Memory B cell (primary cell): ENCODE measurements at regions not wholly inside any gene's neighbourhood (a gene's known extent, or its start where the extent isn't known, plus 50 kb on each side); places are given as distances from the start of the nearest gene placed in this dataset.

Experiments used
- ATAC-seq: fragments of 150-1000 bp; cut with Tn5 transposase; 2 replicates; pipeline ENCODE4 v1.10.0; 2021; ENCODE audit warnings: low read depth, mild to moderate bottlenecking, moderate library complexity
- DNase-seq, 2 donors: peaks; one replicate each; pipeline ENCODE4 v3.0.0; 2022; ENCODE audit warnings: low spot score in 2 of 2
- H3K27ac Mint-ChIP-seq: one replicate; pipeline ENCODE4 v1.8.0; 2022; ENCODE audit warnings: mild to moderate bottlenecking, moderate library complexity, mixed read lengths
- H3K27me3 Mint-ChIP-seq: one replicate; pipeline ENCODE4 v1.8.0; 2022; ENCODE audit warnings: mixed read lengths
- H3K36me3 Mint-ChIP-seq: one replicate; pipeline ENCODE4 v1.8.0; 2022; ENCODE audit warnings: mild to moderate bottlenecking, mixed read lengths
- H3K4me1 Mint-ChIP-seq: one replicate; pipeline ENCODE4 v1.8.0; 2022; ENCODE audit warnings: mixed read lengths
- H3K4me3 Mint-ChIP-seq: one replicate; pipeline ENCODE4 v1.8.0; 2022; ENCODE audit warnings: mild to moderate bottlenecking, moderate library complexity, mixed read lengths
- H3K9me3 Mint-ChIP-seq: one replicate; pipeline ENCODE4 v1.8.0; 2022; ENCODE audit warnings: mixed read lengths

DNA sequence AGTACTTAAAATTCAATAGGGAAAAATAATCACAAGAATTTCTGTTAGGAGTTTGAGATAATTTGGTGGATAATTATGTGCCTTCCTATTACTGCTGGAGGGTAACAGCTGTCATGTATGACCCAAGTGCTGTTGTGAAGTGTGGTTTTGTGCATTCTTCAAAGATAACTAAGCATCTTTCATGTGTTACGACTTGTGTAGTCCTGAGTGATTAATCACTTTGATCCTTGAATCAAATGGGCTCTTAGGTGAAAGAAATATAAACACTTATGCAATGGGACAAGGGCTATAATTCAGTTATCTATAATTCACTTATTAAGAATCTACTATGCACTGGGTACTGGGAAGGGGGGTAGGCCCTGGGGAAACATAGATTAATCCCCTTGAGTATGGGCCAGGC is 89.0 kb downstream of the CH25H start:
- no peak overlapping the region for H3K27ac Mint-ChIP-seq
- H3K4me3 Mint-ChIP-seq, result no peak overlapping the region
- ATAC-seq (no peak), DNase-seq (no peak)
- peaks cover 1% of the 10 kb centered on the region for H3K9me3 Mint-ChIP-seq
- peaks cover under 1% of the 10 kb centered on the region for H3K4me1 Mint-ChIP-seq
- peaks cover 13% of the 10 kb centered on the region for H3K27me3 Mint-ChIP-seq
- H3K36me3 Mint-ChIP-seq, result no peaks in the 10 kb centered on the region

DNA sequence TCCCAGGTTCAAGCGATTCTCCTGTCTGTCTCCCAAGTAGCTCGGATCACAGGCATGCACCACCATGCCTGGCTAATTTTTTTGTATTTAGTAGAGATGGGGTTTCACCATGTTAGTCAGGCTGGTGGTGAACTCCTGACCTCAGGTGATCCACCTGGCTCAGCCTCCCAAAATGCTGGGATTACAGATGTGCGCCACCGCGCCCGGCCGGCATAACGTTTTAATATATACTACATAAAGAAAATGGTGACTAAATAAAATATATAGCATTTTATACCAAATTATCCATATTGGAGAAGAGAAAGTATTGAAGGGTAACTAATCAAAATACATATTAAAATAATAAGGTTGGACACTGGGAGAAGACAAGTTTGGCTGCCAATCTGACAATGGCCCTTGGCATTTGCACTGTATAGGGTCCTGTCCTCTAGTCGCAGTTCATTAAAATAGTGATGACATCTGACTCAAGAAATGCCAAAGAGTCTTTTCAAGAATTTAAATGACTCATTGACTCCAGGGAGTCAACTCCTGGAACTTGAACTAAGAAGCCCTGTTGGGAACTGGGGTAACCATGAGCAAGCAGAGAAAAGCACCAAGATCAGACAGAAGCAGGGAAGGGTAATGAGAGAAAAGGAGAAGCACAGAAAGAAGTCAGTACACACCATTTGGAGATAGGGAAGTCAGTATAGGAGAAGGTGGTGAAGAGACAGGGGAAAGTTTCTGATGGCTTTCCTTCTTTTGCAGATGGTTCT is 91.1 kb downstream of the CH25H start:
- H3K4me1 Mint-ChIP-seq, result no peaks in the 10 kb centered on the region
- no peak for ATAC-seq
- peaks cover 5% of the 10 kb centered on the region for H3K9me3 Mint-ChIP-seq
- no peak overlapping the region for H3K27ac Mint-ChIP-seq
- H3K4me3 Mint-ChIP-seq, result no peak overlapping the region
- H3K27me3 Mint-ChIP-seq, result peaks cover 13% of the 10 kb centered on the region
- no peak for DNase-seq
- H3K36me3 Mint-ChIP-seq, result no peaks in the 10 kb centered on the region

DNA sequence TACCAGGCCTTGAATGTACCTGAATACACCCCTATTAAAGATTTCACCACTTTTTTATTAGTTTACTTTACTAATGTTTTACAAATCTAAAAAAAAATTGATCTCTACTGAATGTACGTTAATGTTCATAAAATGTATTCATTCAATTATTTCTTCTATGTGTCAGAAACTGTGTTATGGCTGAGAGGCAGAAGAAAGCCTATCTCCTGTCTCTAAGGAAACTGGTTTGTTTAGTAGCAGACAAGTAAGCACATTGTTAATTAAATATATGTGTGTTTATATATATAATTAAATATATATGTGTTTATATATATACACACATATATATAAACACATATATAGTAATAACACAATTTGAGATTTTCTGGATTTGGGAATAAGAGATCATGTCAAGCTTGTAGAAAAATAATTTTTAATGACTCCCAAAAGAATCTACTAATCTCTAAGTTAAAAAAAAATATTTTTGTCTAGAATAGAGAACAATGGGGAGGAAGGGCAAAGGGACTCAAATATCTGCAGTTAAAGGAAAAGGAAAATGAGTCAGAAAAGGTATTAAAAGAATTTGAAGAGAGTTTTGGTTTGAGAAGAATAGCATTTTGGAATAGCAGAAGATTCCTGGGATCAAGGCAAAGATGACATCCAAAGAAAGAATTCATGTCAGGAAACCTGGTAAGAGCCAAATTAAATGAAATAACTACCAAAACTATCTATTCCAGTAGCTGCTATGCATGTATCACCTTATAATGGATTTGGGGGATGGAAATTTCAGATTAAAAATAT is 92.1 kb downstream of the CH25H start:
- Mint-ChIP-seq H3K4me3 (no peak overlapping the region), H3K27ac (no peak overlapping the region), H3K27me3 (peaks cover 13% of the 10 kb centered on the region), H3K4me1 (peaks cover 2% of the 10 kb centered on the region), H3K36me3 (no peaks in the 10 kb centered on the region), H3K9me3 (peaks cover 5% of the 10 kb centered on the region)
- no peak for ATAC-seq
- DNase-seq, result no peak

DNA sequence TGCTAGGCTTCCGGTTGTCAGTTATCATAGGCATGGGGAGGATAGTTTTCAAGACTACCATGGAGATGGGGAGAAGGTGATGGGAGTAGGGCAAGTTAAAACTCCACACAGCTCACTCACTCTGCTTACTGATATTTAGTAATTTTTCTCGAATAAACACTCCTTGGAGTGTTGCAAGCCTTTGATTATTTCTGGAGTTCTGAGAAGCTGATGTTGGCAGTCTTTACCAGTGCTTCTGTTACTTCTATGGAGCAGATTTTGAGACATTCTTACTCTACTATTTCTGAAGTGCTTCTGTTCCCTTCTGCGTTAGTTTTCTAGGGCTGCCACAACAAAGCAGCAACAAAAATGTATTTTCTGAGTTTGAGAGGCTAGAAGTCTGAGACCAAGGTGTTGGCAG is 104.4 kb downstream of the CH25H start:
- Mint-ChIP-seq H3K36me3 (peaks cover 2% of the 10 kb centered on the region), H3K27me3 (no peaks in the 10 kb centered on the region), H3K4me1 (peaks cover 5% of the 10 kb centered on the region), H3K27ac (no peak overlapping the region), H3K4me3 (no peak overlapping the region), H3K9me3 (no peaks in the 10 kb centered on the region)
- ATAC-seq, result no peak
- DNase-seq, result no peak

DNA sequence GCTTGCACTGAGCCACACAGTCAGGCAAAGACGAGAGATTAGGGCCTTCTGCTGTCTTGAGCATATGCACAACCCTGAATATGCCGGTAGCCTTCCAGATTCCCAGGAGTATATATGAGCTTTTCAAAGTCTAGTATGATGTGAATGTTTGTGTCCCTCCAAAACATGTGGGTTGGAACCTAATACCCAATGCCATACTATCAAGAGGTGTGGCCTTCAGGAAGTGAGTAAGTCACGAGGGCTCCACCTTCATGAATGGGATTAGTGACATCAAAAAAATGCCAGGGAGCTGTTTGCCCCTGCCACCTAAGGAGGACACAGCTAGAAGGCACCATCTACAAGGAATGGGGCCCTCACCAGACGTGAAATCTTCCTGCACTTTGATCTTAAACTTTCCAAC is 105.2 kb downstream of the CH25H start:
- ATAC-seq (no peak), DNase-seq (no peak)
- Mint-ChIP-seq H3K27me3 (no peaks in the 10 kb centered on the region), H3K4me3 (no peak overlapping the region), H3K36me3 (peaks cover 1% of the 10 kb centered on the region), H3K27ac (no peak overlapping the region), H3K9me3 (no peaks in the 10 kb centered on the region), H3K4me1 (peaks cover 5% of the 10 kb centered on the region)

DNA sequence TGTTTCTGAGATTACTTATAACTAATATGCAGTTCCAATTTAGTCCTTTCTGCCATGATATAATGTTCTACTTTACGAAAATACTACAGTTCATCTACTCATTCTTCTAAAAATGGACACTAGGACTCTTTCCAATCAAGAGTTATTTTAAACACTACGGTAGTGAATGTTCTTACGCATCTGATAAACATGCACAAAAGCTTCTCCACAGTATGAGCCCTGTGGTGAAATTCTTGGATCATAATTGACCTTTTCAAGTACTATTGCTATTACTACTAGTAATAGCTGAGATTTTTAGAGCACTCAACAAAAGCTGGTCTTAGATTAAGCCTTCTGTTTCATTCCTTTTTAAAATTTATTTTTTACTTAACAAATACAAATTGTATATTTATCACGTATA is 106.4 kb downstream of the CH25H start:
- H3K9me3 Mint-ChIP-seq, result no peaks in the 10 kb centered on the region
- DNase-seq (no peak), ATAC-seq (no peak)
- no peaks in the 10 kb centered on the region for H3K27me3 Mint-ChIP-seq
- no peak overlapping the region for H3K27ac Mint-ChIP-seq
- no peak overlapping the region for H3K4me3 Mint-ChIP-seq
- no peaks in the 10 kb centered on the region for H3K36me3 Mint-ChIP-seq
- H3K4me1 Mint-ChIP-seq, result peaks cover 5% of the 10 kb centered on the region

DNA sequence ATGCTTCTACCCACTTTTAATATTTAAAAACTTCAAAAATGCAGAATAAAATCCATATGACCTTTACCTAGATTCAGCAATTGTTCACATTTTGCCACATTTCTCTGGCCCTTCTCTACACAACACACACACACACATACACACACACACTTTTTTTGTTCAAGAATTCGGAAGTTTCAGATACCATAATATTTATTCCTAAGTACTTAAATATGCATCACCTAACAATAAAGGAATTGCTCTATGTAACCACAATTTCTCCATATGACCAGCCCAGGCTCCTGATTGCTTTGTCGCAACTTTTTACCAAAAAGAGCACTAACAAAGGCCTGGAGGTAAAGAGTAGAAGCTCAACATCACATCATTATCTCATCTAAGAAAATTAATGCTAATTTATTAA is 106.6 kb downstream of the FAS start:
- H3K4me3 Mint-ChIP-seq, result no peak overlapping the region
- DNase-seq (no peak), ATAC-seq (no peak)
- peaks cover 7% of the 10 kb centered on the region for H3K27me3 Mint-ChIP-seq
- H3K27ac Mint-ChIP-seq, result no peak overlapping the region
- H3K4me1 Mint-ChIP-seq, result peaks cover 5% of the 10 kb centered on the region
- H3K9me3 Mint-ChIP-seq, result no peaks in the 10 kb centered on the region
- H3K36me3 Mint-ChIP-seq, result no peaks in the 10 kb centered on the region

- peaks cover 7% of the 10 kb centered on the region for H3K27me3 Mint-ChIP-seq
- no peak for ATAC-seq
Observed at GRCh38 chr10:89095701-89096391, 105.2 kb downstream of the FAS start.

DNA sequence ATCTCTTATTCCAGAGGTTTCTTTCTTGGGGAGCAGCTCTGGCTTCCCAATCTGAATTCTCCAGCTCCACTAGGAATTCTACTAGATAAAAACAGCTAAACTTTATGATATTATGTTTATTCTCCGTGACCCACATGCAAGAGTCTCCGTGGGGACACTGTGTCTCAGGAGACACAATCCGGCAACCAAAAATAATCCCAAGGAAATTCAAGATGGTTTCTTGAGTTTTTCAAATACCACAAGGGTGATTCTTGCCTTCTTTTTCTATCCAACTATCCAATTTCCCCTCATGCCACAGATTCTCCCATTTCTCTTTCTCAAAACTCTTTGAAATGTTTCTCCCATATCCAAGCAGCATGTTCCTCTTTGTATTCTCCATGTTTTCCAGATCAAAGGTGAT is 103.1 kb downstream of the FAS start:
- ATAC-seq (no peak), DNase-seq (no peak)
- Mint-ChIP-seq H3K9me3 (no peaks in the 10 kb centered on the region), H3K4me1 (peaks cover 5% of the 10 kb centered on the region), H3K27me3 (peaks cover 7% of the 10 kb centered on the region), H3K4me3 (no peak overlapping the region), H3K27ac (no peak overlapping the region), H3K36me3 (no peaks in the 10 kb centered on the region)

More at GRCh38 chr10:89095701-89096391, 105.2 kb downstream of the FAS start:
- no peaks in the 10 kb centered on the region for H3K36me3 Mint-ChIP-seq
- no peak for DNase-seq
- no peak overlapping the region for H3K4me3 Mint-ChIP-seq
- H3K9me3 Mint-ChIP-seq, result no peaks in the 10 kb centered on the region
- peaks cover 5% of the 10 kb centered on the region for H3K4me1 Mint-ChIP-seq
- H3K27ac Mint-ChIP-seq, result no peak overlapping the region

DNA sequence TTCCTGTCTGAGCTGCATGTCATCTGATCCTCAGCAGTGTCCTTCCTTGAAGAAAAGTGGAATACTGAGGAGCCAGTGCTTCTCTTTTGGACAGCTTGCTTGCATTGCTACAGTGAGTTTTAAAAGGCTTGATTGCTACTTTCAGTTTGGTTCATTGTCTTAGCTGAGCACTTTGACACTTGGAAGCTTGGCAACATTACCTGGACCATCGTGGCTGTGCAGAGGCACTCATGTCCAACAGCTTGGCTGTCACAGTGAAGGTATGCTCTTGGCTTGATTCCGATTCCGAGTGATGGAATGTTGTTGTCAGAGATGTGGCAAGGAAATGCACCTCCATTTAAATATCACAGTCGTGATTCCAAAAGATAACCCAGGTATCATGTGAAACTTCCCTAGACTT is 102.4 kb downstream of the FAS start:
- H3K4me1 Mint-ChIP-seq, result peaks cover under 1% of the 10 kb centered on the region
- H3K27ac Mint-ChIP-seq, result no peak overlapping the region
- no peak overlapping the region for H3K4me3 Mint-ChIP-seq
- DNase-seq (no peak), ATAC-seq (no peak)
- H3K9me3 Mint-ChIP-seq, result no peaks in the 10 kb centered on the region
- no peaks in the 10 kb centered on the region for H3K36me3 Mint-ChIP-seq
- H3K27me3 Mint-ChIP-seq, result peaks cover 7% of the 10 kb centered on the region

DNA sequence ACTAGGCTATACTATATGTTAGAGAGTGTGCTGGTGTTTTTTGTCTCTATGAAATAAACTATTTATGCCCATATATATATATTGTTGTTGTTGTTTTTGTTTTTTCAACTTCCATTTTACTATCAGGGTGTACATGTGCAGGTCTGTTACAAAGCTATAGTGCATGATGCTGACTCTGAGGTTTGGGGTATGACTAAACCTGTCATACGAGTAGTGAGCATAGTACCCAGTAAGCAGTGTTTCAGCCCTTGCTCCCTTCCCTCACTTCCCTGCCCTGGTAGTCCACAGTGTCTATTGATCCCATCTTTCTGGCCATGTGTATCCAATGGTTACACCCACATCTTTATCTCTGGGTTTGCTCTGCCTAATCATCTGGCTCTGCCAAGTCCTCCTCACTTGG is 101.8 kb downstream of the FAS start:
- Mint-ChIP-seq H3K27me3 (peaks cover 7% of the 10 kb centered on the region), H3K27ac (no peak overlapping the region), H3K4me1 (no peaks in the 10 kb centered on the region), H3K9me3 (no peaks in the 10 kb centered on the region), H3K4me3 (no peak overlapping the region), H3K36me3 (no peaks in the 10 kb centered on the region)
- no peak for ATAC-seq
- no peak for DNase-seq

DNA sequence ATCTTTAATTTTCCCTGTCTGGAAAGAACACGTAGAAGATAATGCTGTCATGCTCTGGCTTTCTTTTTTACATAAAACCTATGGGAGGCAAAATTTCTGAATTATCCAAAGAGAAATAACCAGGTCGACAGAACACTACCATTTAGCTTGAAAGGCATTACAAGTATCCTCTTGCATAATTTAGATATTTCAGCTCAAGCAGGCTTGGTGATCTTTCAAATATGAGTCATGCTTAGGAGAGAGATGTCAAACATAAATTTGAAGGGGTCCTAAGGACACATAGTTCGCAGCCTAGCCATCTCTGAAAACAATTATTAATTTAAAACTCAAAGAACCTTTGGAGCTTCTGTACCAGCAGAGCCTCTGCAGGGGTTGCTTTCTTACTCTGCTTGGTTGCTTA is 100.9 kb downstream of the FAS start:
- H3K27ac Mint-ChIP-seq, result no peak overlapping the region
- no peak for DNase-seq

DNA sequence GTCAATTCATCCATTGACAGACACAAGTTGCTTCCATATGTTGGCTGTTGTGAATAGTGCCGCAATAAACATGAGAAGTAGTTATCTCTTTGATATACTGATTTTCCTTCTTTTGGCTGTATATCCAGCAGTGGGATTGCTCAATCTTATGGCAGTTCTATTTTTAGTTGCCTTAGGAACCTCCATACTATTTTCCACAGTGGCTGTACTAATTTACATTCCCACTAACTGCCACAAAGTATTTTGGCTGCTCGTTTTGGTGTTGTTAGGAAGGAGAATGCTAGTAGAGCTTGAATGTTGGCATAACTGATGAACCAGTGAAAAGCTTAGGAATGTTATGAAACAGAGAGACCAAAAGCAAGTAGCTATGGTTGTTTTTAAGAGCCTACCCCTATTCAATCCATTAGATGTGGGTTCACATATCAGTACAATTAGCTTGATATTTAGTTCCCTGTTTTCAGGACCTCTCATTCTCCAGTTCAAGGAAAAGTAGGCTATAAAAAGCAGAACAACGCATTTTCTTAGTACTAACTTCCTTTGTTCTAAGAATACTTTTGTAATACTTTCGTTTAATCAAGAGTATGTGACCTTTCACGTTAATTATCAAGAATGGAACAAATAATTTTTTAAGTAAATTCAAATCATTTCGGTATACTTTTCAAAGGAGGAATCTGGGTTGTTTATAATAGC is 100.3 kb downstream of the FAS start:
- H3K4me1 Mint-ChIP-seq, result no peaks in the 10 kb centered on the region
- H3K9me3 Mint-ChIP-seq, result no peaks in the 10 kb centered on the region
- ATAC-seq, result no peak
- no peak for DNase-seq
- H3K27me3 Mint-ChIP-seq, result peaks cover 7% of the 10 kb centered on the region
- H3K36me3 Mint-ChIP-seq, result no peaks in the 10 kb centered on the region
- no peak overlapping the region for H3K27ac Mint-ChIP-seq
- no peak overlapping the region for H3K4me3 Mint-ChIP-seq

More for the DNA sequence above, 100.9 kb downstream of the FAS start:
- ATAC-seq, result no peak
- H3K27me3 Mint-ChIP-seq, result peaks cover 7% of the 10 kb centered on the region
- no peak overlapping the region for H3K4me3 Mint-ChIP-seq
- H3K36me3 Mint-ChIP-seq, result no peaks in the 10 kb centered on the region
- no peaks in the 10 kb centered on the region for H3K9me3 Mint-ChIP-seq
- no peaks in the 10 kb centered on the region for H3K4me1 Mint-ChIP-seq
